GM12878 (cell line): ENCODE measurements at regions not wholly inside any gene's neighbourhood (a gene's known extent, or its start where the extent isn't known, plus 50 kb on each side); places are given as distances from the start of the nearest gene placed in this dataset.

ENCODE experiments used
- BACH1 ChIP-seq: fragments of 450-650 bp; IDR thresholded peaks from 2 replicates; pipeline ENCODE4 v1.6.1; 2017; ENCODE audit warnings: mild to moderate bottlenecking, borderline replicate concordance
- BHLHE40 ChIP-seq, 2 experiments: fragments of 450-650 bp in 1 of 2; IDR thresholded peaks; 2 replicates each; pipeline ENCODE4 v1.6.1; 2011 to 2017; ENCODE audit warnings: low read depth in 2 of 2, borderline replicate concordance in 1 of 2, improper control_type of control experiment in 1 of 2, low read length in 1 of 2, mild to moderate bottlenecking in 1 of 2
- CEBPB ChIP-seq, 2 experiments: fragments of 150-350 bp in 1 of 2; IDR thresholded peaks; 2 replicates each; pipeline ENCODE4 v1.6.1; 2012 to 2014; ENCODE audit warnings: low read depth in 2 of 2, low read length in 2 of 2, borderline replicate concordance in 1 of 2, inconsistent platforms in 1 of 2
- CTCF ChIP-seq, 3 experiments: IDR thresholded peaks in 2 of 3; conservative IDR thresholded peaks in 1 of 3; 2 replicates each; pipeline ENCODE4 v1.5.1; 2011; ENCODE audit warnings: low read depth in 3 of 3, low read length in 3 of 3, mild to moderate bottlenecking in 3 of 3, control low read depth in 2 of 3, moderate library complexity in 2 of 3, inconsistent platforms in 1 of 3, mixed read lengths in 1 of 3; ENCODE audit not compliant: control insufficient read depth in 2 of 3, insufficient read depth in 1 of 3; ENCODE audit errors: extremely low read depth in 1 of 3
- GABPA ChIP-seq: IDR thresholded peaks from 2 replicates; pipeline ENCODE4 v1.6.1; 2014; ENCODE audit warnings: antibody characterized with exemption, low read depth, mild to moderate bottlenecking, inconsistent platforms
- MAX ChIP-seq: IDR thresholded peaks from 2 replicates; pipeline ENCODE4 v1.6.1; 2012; ENCODE audit warnings: low read depth, low read length, improper control_type of control experiment
- POLR2A ChIP-seq: IDR thresholded peaks from 2 replicates; pipeline ENCODE4 v1.6.1; 2011; ENCODE audit warnings: low read depth, mild to moderate bottlenecking, low read length
- POLR2AphosphoS5 ChIP-seq: IDR thresholded peaks from 2 replicates; pipeline ENCODE4 v1.6.1; 2011; ENCODE audit warnings: mild to moderate bottlenecking, low read length, inconsistent platforms
- RAD21 ChIP-seq: IDR thresholded peaks from 2 replicates; pipeline ENCODE4 v1.6.1; 2011; ENCODE audit warnings: mild to moderate bottlenecking, low read depth, low read length, moderate library complexity; ENCODE audit not compliant: insufficient read depth
- RCOR1 ChIP-seq: conservative IDR thresholded peaks from 2 replicates; pipeline ENCODE4 v1.6.1; 2012; ENCODE audit warnings: low read depth, low read length, improper control_type of control experiment
- REST ChIP-seq: IDR thresholded peaks from 2 replicates; pipeline ENCODE4 v1.6.1; 2012; ENCODE audit warnings: mild to moderate bottlenecking, low read depth, low read length

GRCh38 chr7:67907792-67908191 is 911.2 kb downstream of the TYW1 start:
- TF ChIP-seq POLR2AphosphoS5 (no peak), RAD21 (no peak), GABPA (no peak), BHLHE40 (IDR thresholded peaks at IDR 0.05; ENCODE audit: borderline replicate concordance in 1 of 2, low read depth in 2 of 2, low read length in 1 of 2) (no peak), REST (no peak), CTCF (IDR thresholded peaks at IDR 0.05 in 2 of 3, conservative IDR thresholded peaks at IDR 0.05 in 1 of 3; ENCODE audit: control insufficient read depth in 2 of 3, extremely low read depth in 1 of 3, insufficient read depth in 1 of 3, low read depth in 3 of 3, low read length in 3 of 3) (no peak), MAX (no peak), BACH1 (no peak), POLR2A (no peak), RCOR1 (no peak), CEBPB (IDR thresholded peaks at IDR 0.05; ENCODE audit: borderline replicate concordance in 1 of 2, low read depth in 2 of 2, low read length in 2 of 2) (no peak)
